Raji (cell line): ENCODE measurements at regions not wholly inside any gene's neighbourhood (a gene's known extent, or its start where the extent isn't known, plus 50 kb on each side); places are given as distances from the start of the nearest gene placed in this dataset.

Experiments used
- POLR2A ChIP-seq: IDR thresholded peaks from 2 replicates; pipeline ENCODE4 v1.6.1; 2011; ENCODE audit warnings: low read depth, low read length, control low read depth; ENCODE audit not compliant: insufficient read depth

DNA sequence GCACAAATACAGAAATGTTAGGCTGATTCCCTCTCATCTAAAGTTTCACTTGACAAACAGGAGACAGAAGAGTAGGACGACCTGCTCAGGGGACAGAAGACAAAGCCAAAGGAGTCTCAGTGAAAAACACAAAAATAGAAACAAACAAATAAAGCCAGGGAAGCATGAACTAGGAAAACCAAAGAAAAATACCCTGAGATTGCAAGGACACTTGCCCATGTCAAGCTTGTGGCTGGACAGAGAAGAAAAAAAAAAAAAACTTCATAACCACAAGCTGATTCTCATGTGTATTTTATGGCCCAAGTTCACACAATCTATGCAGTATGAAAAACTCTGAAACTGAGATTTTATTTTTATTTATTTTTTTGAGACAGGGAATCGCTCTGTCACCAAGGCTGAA lies 85.6 kb upstream of the BEND6 start:
- no peak for TF ChIP-seq POLR2A

DNA sequence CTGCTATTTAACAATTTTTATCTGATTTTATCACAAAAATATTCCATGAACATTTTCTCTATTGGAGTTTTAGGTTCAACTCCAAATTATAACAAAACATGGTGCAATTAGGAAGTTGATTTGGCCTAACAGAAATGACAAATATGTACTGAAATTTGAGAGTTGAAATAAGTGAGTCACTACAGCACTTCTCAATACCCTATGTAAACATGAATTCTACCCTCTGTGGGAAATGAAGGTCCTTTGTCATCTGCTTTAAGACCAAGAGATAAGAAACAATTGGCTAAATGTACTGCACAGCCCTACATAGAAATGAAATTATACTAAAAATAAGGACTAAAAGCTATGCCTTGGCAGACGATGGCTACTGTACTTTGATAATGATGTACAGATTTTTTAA lies 86.2 kb upstream of the BEND6 start:
- no peak for TF ChIP-seq POLR2A

DNA sequence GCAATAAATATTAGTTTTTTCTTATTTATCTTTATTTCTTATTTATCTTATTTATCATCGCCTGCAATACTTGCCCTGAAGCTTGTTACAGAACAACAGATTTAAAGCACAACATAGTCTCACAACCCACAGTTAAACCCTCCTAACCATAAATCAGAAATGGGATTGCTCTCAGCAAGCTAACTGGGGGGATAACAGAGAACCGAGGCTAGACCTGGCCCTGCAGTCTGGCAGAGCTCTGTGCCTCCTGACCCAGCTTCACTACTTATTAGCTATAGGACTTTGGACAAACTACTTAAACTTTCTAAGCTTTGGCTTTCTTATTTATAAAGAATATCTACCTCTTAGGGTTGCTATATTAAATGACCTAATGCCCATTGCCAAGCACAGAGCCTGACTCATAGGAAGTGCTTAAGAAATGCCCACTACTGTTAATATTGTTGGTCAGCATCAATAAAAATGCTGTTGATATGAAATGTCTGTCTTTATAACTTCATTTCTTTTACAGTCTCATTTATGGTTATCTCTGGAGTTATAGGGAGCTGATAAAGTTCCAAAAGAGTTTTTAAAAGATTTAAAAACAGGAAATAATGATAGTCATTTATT lies 87.9 kb upstream of the BEND6 start:
- no peak for TF ChIP-seq POLR2A

DNA sequence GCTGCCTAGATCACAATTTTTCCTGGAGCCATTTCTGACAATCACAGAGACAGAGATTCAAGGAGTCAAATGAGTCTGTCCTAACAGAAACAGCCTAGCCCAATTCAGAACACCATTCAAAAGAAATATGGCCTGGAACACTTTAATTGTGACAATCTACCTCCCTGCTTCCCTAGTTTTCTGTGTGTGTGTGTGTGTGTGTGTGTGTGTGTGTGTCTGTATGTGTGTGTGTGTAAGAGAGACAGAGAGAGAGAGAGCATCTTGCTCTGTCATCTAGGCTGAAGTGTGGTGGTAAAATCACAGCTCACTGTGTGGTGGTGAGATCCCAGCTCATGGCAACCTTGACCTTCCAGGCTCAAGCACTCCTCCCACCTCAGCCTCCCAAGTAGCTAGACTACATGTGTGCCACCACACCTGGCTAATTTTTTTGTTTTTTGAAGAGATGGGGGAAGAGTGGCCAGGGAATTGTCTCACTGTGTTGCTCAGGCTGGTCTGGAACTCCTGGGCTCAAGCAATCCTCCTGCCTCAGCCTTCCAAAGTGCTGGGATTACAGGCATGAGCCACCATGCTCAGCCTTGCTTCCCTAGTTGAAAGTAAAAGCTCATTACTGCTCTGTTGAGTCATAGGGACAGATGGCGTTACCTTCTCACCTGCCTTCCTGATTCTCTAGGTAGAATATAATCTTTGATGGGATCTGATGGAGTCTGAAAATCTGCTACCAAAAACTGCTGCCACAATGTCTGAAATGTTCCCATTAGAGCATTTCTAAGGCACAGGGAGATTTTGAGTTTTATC lies 89.6 kb upstream of the BEND6 start:
- TF ChIP-seq POLR2A, result no peak

DNA sequence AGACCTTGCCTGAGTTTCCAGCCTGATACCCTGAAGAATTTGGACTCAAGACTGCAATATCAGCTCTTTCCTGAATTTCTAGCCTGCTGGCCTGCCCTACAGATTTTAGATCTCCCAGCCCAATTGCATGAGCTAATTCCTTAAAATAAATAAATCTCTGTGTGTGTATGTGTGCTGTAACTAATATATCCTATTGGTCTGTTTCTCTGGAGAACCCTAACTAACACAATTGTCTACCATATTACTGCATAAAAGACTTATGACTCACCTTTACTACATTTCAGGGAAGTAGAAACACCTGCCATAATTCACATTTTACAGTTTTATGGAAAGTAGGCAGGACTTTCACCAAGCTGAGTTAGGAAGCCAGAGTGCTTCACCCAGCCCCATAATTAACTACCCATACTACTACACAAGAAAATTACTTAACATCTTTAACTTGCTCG lies 90.7 kb upstream of the BEND6 start:
- TF ChIP-seq POLR2A, result no peak

DNA sequence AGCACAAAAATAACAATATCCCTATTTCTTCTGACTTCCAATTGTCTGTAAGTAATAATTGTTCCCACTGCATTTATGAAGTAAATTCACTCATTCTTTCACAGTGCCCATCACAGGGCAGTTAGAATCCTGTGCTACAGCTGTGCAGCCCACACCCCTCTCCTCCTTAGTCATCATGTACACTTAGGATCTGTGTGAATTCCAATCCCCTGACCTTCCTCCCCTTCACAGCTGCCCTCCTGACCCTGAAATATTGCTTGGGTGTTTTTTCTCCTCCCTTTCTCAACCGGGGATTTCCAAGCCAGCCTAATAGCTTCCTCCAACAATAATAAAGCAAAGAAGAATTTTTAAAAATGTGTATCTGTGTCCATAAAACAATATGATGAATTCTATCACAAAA lies 91.5 kb upstream of the BEND6 start:
- TF ChIP-seq POLR2A, result no peak

DNA sequence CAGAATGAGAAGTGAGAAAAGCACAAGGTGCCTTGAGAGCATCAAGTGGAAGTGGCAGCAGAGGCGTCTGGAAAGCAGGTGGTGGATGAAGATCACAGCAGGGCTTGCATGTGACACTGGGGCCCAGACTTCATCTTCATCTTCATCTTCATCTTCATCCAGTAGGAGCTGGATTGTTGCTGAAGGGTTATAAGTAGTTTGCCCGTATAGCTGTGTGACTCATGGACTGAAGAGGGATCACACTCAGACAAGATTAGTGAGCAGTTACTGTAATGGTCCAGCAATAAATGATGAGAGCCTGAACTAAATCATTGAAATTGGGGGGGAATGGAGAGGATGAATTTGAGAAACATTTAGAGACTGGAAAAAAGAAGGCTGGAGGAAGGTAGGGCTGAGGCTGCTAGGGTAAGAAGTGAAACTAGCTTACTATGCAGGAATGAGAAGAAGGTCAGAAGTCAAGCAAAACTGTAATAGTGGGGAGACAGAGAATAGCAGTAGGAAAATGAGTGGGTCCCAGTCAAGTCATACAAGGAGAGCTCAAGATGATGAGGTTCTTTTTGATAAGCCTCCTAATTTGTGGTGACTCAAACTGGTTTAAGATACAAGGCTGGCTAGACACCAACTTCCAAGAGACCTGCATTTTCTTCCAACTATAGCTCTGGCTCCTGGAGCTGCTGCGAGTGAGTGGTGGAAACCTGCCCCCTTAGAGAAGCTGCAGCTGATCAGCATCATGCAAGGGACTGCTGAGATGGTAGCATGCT lies 92.3 kb upstream of the BEND6 start:
- TF ChIP-seq POLR2A, result no peak

DNA sequence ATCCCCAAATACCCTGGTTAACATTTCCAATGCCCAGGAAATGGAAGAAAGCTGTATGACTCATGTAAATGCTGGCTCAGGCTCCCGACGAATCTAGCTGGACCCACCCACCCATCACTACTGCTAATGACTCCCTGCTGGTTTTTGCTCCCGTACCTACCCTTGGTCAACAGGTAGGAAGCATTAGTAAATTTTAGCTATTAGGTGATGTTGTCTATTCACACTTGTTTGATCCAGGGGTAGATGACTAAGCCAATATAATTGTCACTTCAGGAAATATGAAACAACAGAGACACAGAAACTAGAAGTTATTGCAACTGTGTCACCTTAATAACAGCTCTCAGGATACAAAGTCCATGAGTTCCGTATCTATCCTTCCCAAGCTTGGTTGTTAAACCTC lies 94.4 kb upstream of the BEND6 start:
- TF ChIP-seq POLR2A, result no peak

DNA sequence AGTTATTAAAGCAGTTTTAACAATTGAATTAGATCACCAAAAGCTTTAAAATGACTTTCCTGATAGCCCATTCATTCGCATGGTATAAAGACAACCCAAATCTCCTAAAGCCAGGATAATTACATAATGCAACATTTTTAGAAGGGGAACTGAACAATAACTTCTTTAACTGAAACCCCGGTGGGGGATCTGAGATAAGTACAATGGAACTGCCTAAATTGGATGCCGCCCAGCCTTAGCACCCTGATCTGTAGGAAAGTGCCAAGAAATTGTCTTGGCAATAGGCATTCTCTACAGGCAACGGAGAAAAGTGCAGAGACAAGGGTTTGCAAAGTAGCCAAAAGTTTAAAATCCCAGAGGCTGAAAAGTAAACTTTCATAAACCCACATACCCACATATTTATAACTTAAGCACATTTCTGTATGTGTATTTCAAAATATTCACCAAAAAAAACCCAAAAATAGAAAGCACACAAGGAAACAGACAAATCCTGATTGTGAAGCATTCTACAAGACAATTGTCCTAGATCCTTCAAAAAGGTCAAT lies 98.8 kb upstream of the BEND6 start:
- no peak for TF ChIP-seq POLR2A

DNA sequence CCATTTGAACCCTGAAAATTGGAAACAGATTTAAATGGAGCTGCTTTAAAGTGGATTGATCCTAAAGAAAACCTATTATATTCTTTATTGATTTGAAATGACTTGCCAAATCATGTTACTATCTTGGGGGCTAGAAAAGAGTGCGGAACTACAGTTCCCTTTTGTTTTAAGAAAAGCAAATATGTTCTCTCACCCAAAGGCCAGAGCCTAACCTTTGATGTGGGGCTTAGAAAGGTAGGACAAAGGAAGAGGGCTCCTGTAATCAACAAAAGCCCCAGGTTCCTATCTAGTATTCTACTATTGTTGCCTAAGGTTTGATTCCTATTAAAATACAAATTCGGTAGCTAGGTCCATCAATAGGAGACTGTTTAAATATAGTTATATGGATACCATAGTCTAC lies 100.8 kb upstream of the BEND6 start:
- TF ChIP-seq POLR2A, result no peak

DNA sequence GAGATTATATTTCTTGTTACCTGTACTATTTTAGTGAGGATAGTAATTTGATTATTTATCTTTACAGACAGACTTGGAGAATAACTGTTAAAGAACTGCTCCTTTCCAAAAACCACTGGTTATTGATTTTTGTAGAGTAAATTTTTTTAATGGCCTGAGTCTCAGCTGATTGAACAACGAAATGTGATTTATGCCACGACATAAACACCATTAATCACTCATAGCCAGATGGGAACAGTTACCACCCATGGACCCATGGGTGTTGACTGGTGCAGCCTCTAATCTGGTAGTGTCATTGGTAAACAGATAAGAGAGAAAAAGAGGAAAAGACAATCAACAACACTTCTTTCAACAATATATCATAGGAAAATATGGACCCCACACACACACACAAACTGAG lies 101.4 kb upstream of the BEND6 start:
- TF ChIP-seq POLR2A, result no peak

DNA sequence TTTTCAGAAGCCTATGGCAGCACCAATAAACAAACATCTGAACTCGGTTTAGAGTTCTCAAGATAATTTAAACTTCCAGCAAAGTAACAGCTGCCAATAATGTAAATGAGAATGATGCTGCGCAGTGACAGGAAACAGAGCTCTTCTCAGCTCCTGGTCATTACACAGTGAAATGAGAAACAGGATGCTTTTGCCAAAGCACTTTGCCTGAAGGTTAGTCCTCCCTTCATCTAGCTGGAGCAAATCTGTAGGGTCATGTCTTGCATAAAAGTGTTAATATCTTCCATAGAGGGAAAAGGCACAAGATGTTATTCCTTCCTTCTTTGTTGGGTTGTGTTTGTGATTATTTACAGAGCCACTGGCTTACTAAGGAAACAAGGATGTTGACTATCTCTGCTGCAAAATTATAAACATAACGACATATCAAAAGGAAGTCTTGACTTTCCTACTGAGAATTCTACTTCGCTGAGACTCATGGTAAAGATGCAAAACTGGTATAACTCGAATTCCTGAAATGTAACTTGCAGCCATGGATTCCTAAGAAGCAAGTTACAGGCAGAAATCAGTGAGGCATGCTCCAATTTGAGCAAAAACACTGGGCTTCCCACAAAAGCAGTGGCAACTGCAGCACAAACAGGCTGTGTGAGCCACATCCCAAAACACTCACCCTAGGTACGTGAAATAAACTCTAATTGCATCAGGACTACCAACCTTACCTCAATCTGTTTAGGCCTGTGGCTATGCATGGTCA lies 102.5 kb upstream of the BEND6 start:
- TF ChIP-seq POLR2A, result no peak

DNA sequence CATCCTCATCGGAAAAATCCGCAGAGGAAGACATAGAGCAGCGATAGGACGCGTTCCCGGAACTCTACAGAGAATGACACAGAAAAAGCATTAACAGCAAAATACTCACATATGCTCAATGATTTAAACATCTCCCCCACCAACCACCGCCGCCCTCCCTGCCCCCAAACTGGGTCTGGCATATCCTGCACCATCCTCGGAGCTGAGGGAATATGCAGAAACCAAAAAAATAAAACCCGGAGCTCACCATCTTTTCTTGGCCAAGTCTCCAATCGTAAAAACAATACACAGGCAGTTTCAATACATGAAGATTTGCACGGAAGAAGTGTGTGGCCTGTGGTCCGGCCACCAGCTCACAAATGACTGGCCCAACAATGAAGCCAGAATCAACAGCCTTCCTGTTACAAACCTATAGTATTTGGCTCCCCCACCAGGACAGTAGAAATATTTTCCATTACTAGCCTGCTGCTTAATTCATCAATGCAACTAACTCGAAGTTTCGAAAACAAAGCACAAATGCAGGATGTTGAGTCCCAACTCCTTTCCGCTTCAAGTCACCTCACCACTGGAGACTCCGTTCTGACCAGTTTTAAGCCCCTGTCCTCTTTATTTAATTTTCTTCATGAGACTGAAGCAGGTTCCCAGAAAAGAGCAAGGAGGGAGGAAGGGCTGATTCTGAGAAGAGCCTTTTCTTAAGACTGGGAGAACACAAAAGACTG lies 103.2 kb upstream of the BEND6 start:
- TF ChIP-seq POLR2A, result peak; percentile 43; the same call in 1 of the 2 replicates

DNA sequence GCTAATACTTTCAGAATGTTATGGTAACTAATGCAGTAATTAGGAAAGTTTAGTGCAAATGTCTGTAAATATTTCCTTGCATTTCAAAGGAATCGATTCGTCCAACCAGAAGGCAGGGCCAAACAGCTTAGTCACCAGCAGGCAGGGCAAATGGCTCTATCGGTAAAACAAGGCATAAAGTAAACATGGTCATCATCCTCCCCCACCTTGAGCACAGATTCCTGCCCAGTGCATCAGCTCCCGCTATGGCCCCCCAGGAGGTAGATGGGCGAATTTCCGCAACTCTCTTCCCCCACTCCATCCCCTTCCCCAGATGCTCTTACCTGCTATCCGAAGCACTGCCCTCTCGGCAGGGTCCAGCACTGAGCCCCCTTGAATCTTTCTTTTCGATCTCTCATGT lies 103.8 kb upstream of the BEND6 start:
- TF ChIP-seq POLR2A, result no peak
